ENCODE measurements at regions not wholly inside any gene's neighbourhood (a gene's known extent, or its start where the extent isn't known, plus 50 kb on each side); places are given as distances from the start of the nearest gene placed in this dataset.

- TF ChIP-seq CTCF (IDR thresholded peaks at IDR 0.05) (no peak), EP300 (IDR thresholded peaks at IDR 0.05) (no peak), POLR2A (IDR thresholded peaks at IDR 0.05) (no peak)
These were observed 205.4 kb downstream of the GRIA2 start for GRCh38 chr4:157425897-157426296.

Measured in tibial nerve (tissue), 4 donors.